H9 (cell line): ENCODE measurements at regions not wholly inside any gene's neighbourhood (a gene's known extent, or its start where the extent isn't known, plus 50 kb on each side); places are given as distances from the start of the nearest gene placed in this dataset.

Experiments used
- DNase-seq: peaks from one replicate; pipeline ENCODE4 v3.0.0-alpha.2; 2017
- H2AFZ ChIP-seq: one replicate; pipeline ENCODE4 v1.6.1; 2013; ENCODE audit warnings: mild to moderate bottlenecking, low read length, control low read depth, moderate library complexity
- H2AK5ac ChIP-seq: 2 replicates; pipeline ENCODE4 v1.6.1; 2013; ENCODE audit warnings: low read length, control low read depth, mixed read lengths; ENCODE audit not compliant: insufficient read length
- H2BK120ac ChIP-seq: one replicate; pipeline ENCODE4 v1.6.1; 2013; ENCODE audit warnings: low read depth, mild to moderate bottlenecking, low read length, control low read depth, inconsistent platforms; ENCODE audit not compliant: poor library complexity, severe bottlenecking
- H2BK12ac ChIP-seq: 2 replicates; pipeline ENCODE4 v1.6.1; 2013; ENCODE audit warnings: low read length, control low read depth, mixed read lengths, low read depth; ENCODE audit not compliant: insufficient read length
- H2BK15ac ChIP-seq: 2 replicates; pipeline ENCODE4 v1.6.1; 2013; ENCODE audit warnings: low read depth, low read length, control low read depth
- H2BK20ac ChIP-seq: one replicate; pipeline ENCODE4 v1.6.1; 2013; ENCODE audit warnings: low read depth, mild to moderate bottlenecking, low read length, control low read depth, inconsistent platforms; ENCODE audit not compliant: poor library complexity, severe bottlenecking
- H2BK5ac ChIP-seq: 2 replicates; pipeline ENCODE4 v1.6.1; 2013; ENCODE audit warnings: low read length, control low read depth, mixed read lengths; ENCODE audit not compliant: insufficient read length
- H3K14ac ChIP-seq: 2 replicates; pipeline ENCODE4 v1.6.1; 2013; ENCODE audit warnings: low read length, control low read depth; ENCODE audit not compliant: insufficient read depth
- H3K18ac ChIP-seq: 2 replicates; pipeline ENCODE4 v1.6.1; 2013; ENCODE audit warnings: low read depth, mild to moderate bottlenecking, mixed read lengths, low read length, control low read depth; ENCODE audit not compliant: insufficient read length
- H3K23ac ChIP-seq: 2 replicates; pipeline ENCODE4 v1.6.1; 2013; ENCODE audit warnings: low read length, control low read depth, mixed read lengths, low read depth; ENCODE audit not compliant: insufficient read length
- H3K23me2 ChIP-seq: 2 replicates; pipeline ENCODE4 v1.6.1; 2013; ENCODE audit warnings: low read depth, mild to moderate bottlenecking, mixed read lengths, low read length, control low read depth; ENCODE audit not compliant: insufficient read length, poor library complexity, severe bottlenecking
- H3K27ac ChIP-seq: 2 replicates; pipeline ENCODE4 v1.5.1; 2013; ENCODE audit warnings: low read length, control low read depth, mixed read lengths, low read depth; ENCODE audit not compliant: insufficient read length
- H3K27me3 ChIP-seq: 2 replicates; pipeline ENCODE4 v1.6.1; 2013; ENCODE audit warnings: low read length, control low read depth, inconsistent platforms; ENCODE audit not compliant: insufficient read depth
- H3K4ac ChIP-seq: 2 replicates; pipeline ENCODE4 v1.6.1; 2013; ENCODE audit warnings: low read depth, mild to moderate bottlenecking, control low read depth, inconsistent platforms, low read length, moderate library complexity
- H3K4me1 ChIP-seq: 2 replicates; pipeline ENCODE4 v1.6.1; 2013; ENCODE audit warnings: low read length, control low read depth, inconsistent platforms; ENCODE audit not compliant: insufficient read depth
- H3K4me2 ChIP-seq: 2 replicates; pipeline ENCODE4 v1.6.1; 2013; ENCODE audit warnings: low read length, control low read depth, mixed read lengths; ENCODE audit not compliant: insufficient read length, insufficient read depth
- H3K56ac ChIP-seq: 2 replicates; pipeline ENCODE4 v1.6.1; 2013; ENCODE audit warnings: low read depth, mild to moderate bottlenecking, mixed read lengths, low read length, control low read depth; ENCODE audit not compliant: insufficient read length
- H3K79me1 ChIP-seq: 2 replicates; pipeline ENCODE4 v1.6.1; 2013; ENCODE audit warnings: low read depth, mild to moderate bottlenecking, moderate library complexity, low read length, control low read depth, inconsistent platforms; ENCODE audit not compliant: insufficient read depth, poor library complexity, severe bottlenecking
- H3K79me2 ChIP-seq: 2 replicates; pipeline ENCODE4 v1.6.1; 2013; ENCODE audit warnings: low read length, control low read depth, inconsistent platforms; ENCODE audit not compliant: insufficient read depth
- H3K9ac ChIP-seq: 2 replicates; pipeline ENCODE4 v1.6.1; 2013; ENCODE audit warnings: low read length, control low read depth, mixed read lengths; ENCODE audit not compliant: insufficient read length; ENCODE audit errors: extremely low read depth
- H3K9me3 ChIP-seq: one replicate; pipeline ENCODE4 v1.6.1; 2013; ENCODE audit warnings: low read depth, low read length, inconsistent platforms; ENCODE audit not compliant: control insufficient read depth
- H3T11ph ChIP-seq: one replicate; pipeline ENCODE4 v1.6.1; 2013; ENCODE audit warnings: mild to moderate bottlenecking, low read length, control low read depth, inconsistent platforms
- H4K20me1 ChIP-seq: one replicate; pipeline ENCODE4 v1.6.1; 2013; ENCODE audit not compliant: control insufficient read depth, insufficient read length, insufficient read depth
- H4K5ac ChIP-seq: 2 replicates; pipeline ENCODE4 v1.6.1; 2013; ENCODE audit warnings: low read depth, mild to moderate bottlenecking, mixed read lengths, low read length, control low read depth; ENCODE audit not compliant: insufficient read length
- H4K8ac ChIP-seq: replicated peaks from 2 replicates; pipeline ENCODE4 v1.6.1; 2013; ENCODE audit warnings: low read length, control low read depth, mixed read lengths, low read depth; ENCODE audit not compliant: insufficient read length
- H4K91ac ChIP-seq: 2 replicates; pipeline ENCODE4 v1.6.1; 2013; ENCODE audit warnings: low read depth, mild to moderate bottlenecking, moderate library complexity, mixed read lengths, low read length, control low read depth; ENCODE audit not compliant: insufficient read length
- H3K27ac Mint-ChIP-seq, 3 experiments: 2 replicates in 2 of 3; 3 replicates in 1 of 3; pipeline ENCODE4 v1.8.0; 2020 to 2021; ENCODE audit warnings: mixed read lengths in 3 of 3, mild to moderate bottlenecking in 1 of 3, moderate library complexity in 1 of 3
- H3K27me3 Mint-ChIP-seq: 2 replicates; pipeline ENCODE4 v1.8.0; 2021; ENCODE audit warnings: low read depth, mild to moderate bottlenecking, moderate library complexity, mixed read lengths
- H3K36me3 Mint-ChIP-seq, 3 experiments: 2 replicates in 2 of 3; 3 replicates in 1 of 3; pipeline ENCODE4 v1.8.0; 2020 to 2021; ENCODE audit warnings: low read depth in 3 of 3, mixed read lengths in 3 of 3; ENCODE audit not compliant: insufficient read depth in 1 of 3
- H3K4me1 Mint-ChIP-seq, 2 experiments: 2 replicates each; pipeline ENCODE4 v1.8.0; 2020; ENCODE audit warnings: mixed read lengths in 2 of 2
- H3K4me3 Mint-ChIP-seq, 2 experiments: 2 replicates in 1 of 2; 3 replicates in 1 of 2; pipeline ENCODE4 v1.8.0; 2020 to 2021; ENCODE audit warnings: mild to moderate bottlenecking in 2 of 2, mixed read lengths in 2 of 2, moderate library complexity in 1 of 2
- H3K9me3 Mint-ChIP-seq, 2 experiments: 2 replicates in 1 of 2; 3 replicates in 1 of 2; pipeline ENCODE4 v1.8.0; 2020; ENCODE audit warnings: mild to moderate bottlenecking in 2 of 2, mixed read lengths in 2 of 2, moderate library complexity in 1 of 2
- whole genome bisulfite sequencing: extraction: QIAGEN DNeasy Blood & Tissue Kit; methylation state at CpG from one replicate; pipeline ENCODE4 v1.1.7; 2013; ENCODE audit warnings: missing lambda C conversion rate, low lambda C conversion rate, mixed read lengths; ENCODE audit not compliant: insufficient read length; ENCODE audit errors: extremely low coverage; 5-methylcytosine and 5-hydroxymethylcytosine counted together
- TF ChIP-seq, protein P1 (sequence below): fragments of 200-600 bp; sonication (generic); conservative IDR thresholded peaks from 3 replicates; pipeline ENCODE4 v1.8.0; 2021; ENCODE audit warnings: antibody characterized with exemption, mild to moderate bottlenecking

DNA sequence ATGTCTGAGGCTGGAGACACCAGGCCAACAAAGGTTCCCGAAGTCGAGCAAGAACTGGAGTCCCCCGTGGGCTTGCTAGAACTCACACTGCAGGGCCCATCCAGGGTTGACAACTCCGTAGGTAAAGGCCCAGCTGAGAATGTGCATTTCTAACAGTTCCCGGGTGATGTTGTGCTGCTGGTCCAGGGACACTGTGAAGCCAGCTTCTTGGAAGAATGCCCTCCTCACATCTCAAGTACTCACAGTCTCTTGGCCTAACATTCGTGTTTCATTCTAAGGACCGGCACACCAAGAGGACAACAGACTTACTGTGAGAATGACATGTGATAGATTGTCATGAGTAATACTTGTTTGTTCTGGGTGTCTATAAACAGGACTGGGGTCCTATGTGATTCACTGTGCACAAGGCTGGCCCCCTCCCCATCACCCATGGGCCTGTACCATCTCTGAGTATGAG, 682.3 kb upstream of the IGFBP3 start:
- Histone ChIP-seq H3K4me1 (no peaks in the 10 kb centered on the region), H3T11ph (no peak overlapping the region), H4K8ac (peak overlapping the region; percentile 46), H3K27ac (no peak overlapping the region), H3K23ac (no peak overlapping the region), H3K14ac (no peak overlapping the region), H3K27me3 (no peaks in the 10 kb centered on the region), H3K79me1 (no peaks in the 10 kb centered on the region), H2BK120ac (no peak overlapping the region), H4K20me1 (peaks cover 4% of the 10 kb centered on the region), H3K9ac (no peak overlapping the region), H3K4me2 (no peak overlapping the region), H2BK12ac (no peak overlapping the region), H3K18ac (no peak overlapping the region), H2BK15ac (no peak overlapping the region), H4K91ac (no peak overlapping the region), H2BK5ac (no peak overlapping the region), H2AK5ac (no peak overlapping the region), H3K79me2 (no peaks in the 10 kb centered on the region), H2AFZ (no peak overlapping the region), H3K9me3 (no peaks in the 10 kb centered on the region), H2BK20ac (no peak overlapping the region), H3K23me2 (no peaks in the 10 kb centered on the region), H4K5ac (no peak overlapping the region), H3K4ac (no peak overlapping the region), H3K56ac (no peak overlapping the region)
- Mint-ChIP-seq H3K27me3 (no peaks in the 10 kb centered on the region), H3K9me3 (no peaks in the 10 kb centered on the region; a peak in 1 of 5 replicates), H3K36me3 (no peaks in the 10 kb centered on the region), H3K4me1 (peaks cover 0 to 6% of the 10 kb centered on the region in 2 experiments; a peak in 1 of 4 replicates), H3K4me3 (no peak overlapping the region), H3K27ac (no peak overlapping the region; a peak in 2 of 7 replicates)
- DNase-seq: no peak
- WGBS: no CpG with 5 or more reads among the region's 7 CpGs
- TF ChIP-seq, protein P1, sequence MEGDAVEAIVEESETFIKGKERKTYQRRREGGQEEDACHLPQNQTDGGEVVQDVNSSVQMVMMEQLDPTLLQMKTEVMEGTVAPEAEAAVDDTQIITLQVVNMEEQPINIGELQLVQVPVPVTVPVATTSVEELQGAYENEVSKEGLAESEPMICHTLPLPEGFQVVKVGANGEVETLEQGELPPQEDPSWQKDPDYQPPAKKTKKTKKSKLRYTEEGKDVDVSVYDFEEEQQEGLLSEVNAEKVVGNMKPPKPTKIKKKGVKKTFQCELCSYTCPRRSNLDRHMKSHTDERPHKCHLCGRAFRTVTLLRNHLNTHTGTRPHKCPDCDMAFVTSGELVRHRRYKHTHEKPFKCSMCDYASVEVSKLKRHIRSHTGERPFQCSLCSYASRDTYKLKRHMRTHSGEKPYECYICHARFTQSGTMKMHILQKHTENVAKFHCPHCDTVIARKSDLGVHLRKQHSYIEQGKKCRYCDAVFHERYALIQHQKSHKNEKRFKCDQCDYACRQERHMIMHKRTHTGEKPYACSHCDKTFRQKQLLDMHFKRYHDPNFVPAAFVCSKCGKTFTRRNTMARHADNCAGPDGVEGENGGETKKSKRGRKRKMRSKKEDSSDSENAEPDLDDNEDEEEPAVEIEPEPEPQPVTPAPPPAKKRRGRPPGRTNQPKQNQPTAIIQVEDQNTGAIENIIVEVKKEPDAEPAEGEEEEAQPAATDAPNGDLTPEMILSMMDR: no peak
